Pancreas (tissue), 10 donors: ENCODE measurements at regions not wholly inside any gene's neighbourhood (a gene's known extent, or its start where the extent isn't known, plus 50 kb on each side); places are given as distances from the start of the nearest gene placed in this dataset.
A peak's percentile ranks its signal among the peaks of the same experiment; 100 is the strongest.

Experiments used
- ATAC-seq, 4 donors: fragments of 200-7000 bp; cut with Tn5 transposase; one replicate each; pipeline versions ENCODE4 v1.8.0 to v1.9.1; 2020; ENCODE audit warnings: mild to moderate bottlenecking in 4 of 4, moderate library complexity in 4 of 4
- DNase-seq, 6 donors: peaks; one replicate each; pipeline ENCODE4 v3.0.0-alpha.2; 2020
- FAIRE-seq: peaks from 2 replicates; lab custom pipeline; 2012; peaks lifted over from hg19 to GRCh38; lab: Jason Lieb, UNC
- H3K27ac ChIP-seq, 4 donors: fragments of 200-600 bp; sonication (generic); 1 replicate in 3 of 4; 2 replicates in 1 of 4; pipeline versions ENCODE4 v1.5.0 to v1.8.0; 2020
- H3K27me3 ChIP-seq, 4 donors: fragments of 200-600 bp; one replicate each; pipeline ENCODE4 v1.8.0; 2021
- H3K36me3 ChIP-seq, 3 donors: fragments of 200-600 bp; sonication (generic) in 1 of 3; one replicate each; pipeline versions ENCODE4 v1.5.0 to v1.8.0; 2020 to 2021
- H3K4me1 ChIP-seq, 3 donors: fragments of 200-600 bp; one replicate each; pipeline ENCODE4 v1.8.0; 2021
- H3K4me3 ChIP-seq, 4 donors: fragments of 200-600 bp; sonication (generic) in 2 of 4; one replicate each; pipeline versions ENCODE4 v1.5.0 to v1.8.0; 2020 to 2021
- H3K9me3 ChIP-seq, 4 donors: fragments of 200-600 bp; one replicate each; pipeline ENCODE4 v1.8.0; 2021
- CTCF ChIP-seq, 4 donors: fragments of 200-600 bp; sonication (generic) in 3 of 4; IDR thresholded peaks; one replicate each; pipeline versions ENCODE4 v1.5.0 to v1.8.0; 2021; ENCODE audit warnings: antibody characterized with exemption in 4 of 4
- WGBS, 2 donors: extraction: QIAGEN DNeasy Blood & Tissue Kit; methylation state at CpG; one replicate each; pipeline ENCODE4 v1.1.7; 2013; 5-methylcytosine and 5-hydroxymethylcytosine counted together
- intact Hi-C, 3 donors: fragments of 100-400 bp; cut with DNase I; formaldehyde crosslinking; loops; one replicate each; pipeline versions ENCODE4 v1.11.1 to v1.14.2; 2022
- donor health status: healthy with polysubstance abuse.
- donor health status: DM: no; HTN: no; CAD: no; lungs with moderate emphysema.
- donor health status: DM: no; HTN: no; CAD: no.
- donor health status: control.
- donor health status: control.
- donor health status: Bipolar disorder and iron deficiency.
- donor health status: DM: yes; HTN: yes; CAD: no.
- donor health status: DM: no; HTN: no; CAD: no.
- donor health status: DM: no; HTN: no; CAD: no.
- donor health status: DM: yes; HTN: yes; CAD: no.

DNA sequence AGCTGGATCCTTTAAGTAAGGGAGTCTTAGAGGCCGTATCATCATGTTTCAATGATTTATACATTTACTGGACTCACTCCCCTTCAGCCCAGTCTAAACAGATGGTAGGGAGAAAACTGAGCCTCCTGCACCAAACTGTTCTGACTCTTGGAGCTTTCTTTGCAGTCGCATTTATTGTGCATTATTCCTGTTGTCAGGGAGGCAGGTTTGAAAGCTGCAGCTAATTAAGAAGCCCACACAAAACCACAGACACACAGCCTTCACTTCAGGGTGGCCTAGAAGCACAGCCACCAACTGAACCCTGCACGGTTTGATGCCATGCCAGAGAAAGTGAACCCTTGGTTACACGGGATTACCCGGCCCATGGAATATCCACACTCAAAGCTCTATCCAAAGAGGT, 911.0 kb downstream of the UQCRFS1 start:
- DNase-seq (no peak), ATAC-seq (no peak), FAIRE-seq (no peak)
- no peak overlapping the region for H3K4me3 ChIP-seq
- no peak for TF ChIP-seq CTCF (IDR thresholded peaks at IDR 0.05)
- no peaks in the 10 kb centered on the region for H3K9me3 ChIP-seq
- WGBS, 2 donors: 36 to 93% methylated on average over 5 of the region's 5 CpGs
- intact Hi-C loops: no loop called here
- no peaks in the 10 kb centered on the region for H3K36me3 ChIP-seq
- H3K27ac ChIP-seq: no peak overlapping the region
- no peaks in the 10 kb centered on the region for H3K4me1 ChIP-seq
- no peaks in the 10 kb centered on the region for H3K27me3 ChIP-seq

GRCh38 chr19:28301463-28301862, 911.5 kb downstream of the UQCRFS1 start:
- H3K4me3 ChIP-seq: no peak overlapping the region
- no peak overlapping the region for H3K27ac ChIP-seq
- intact Hi-C loops: no loop called here
- H3K9me3 ChIP-seq: no peaks in the 10 kb centered on the region
- H3K4me1 ChIP-seq: no peaks in the 10 kb centered on the region
- DNase-seq: no peak
- no peaks in the 10 kb centered on the region for H3K36me3 ChIP-seq
- no peak for ATAC-seq
- FAIRE-seq: no peak
- TF ChIP-seq CTCF (IDR thresholded peaks at IDR 0.05): no peak
- no peaks in the 10 kb centered on the region for H3K27me3 ChIP-seq

DNA sequence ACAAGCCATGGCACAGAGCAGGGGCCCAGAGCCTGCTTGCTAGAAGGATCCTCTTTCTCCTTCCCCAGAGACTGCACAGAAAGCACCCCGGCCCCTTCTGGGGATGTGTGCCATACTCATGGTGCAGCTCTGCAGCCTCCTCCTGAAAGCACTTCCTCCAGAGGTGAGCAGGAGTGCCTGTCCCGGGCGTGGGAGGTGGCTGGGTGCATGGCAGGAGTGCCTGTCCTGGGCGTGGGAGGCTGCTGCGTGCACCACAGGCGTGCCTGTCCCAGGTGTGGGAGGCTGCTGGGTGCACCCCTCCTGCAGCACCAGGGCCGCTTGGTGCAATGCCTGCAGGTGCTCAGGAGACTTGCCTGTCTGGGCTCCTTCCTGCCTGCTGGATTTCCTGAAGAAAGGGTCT, 913.3 kb downstream of the UQCRFS1 start:
- TF ChIP-seq CTCF (IDR thresholded peaks at IDR 0.05): no peak
- no peaks in the 10 kb centered on the region for H3K4me1 ChIP-seq
- ATAC-seq: no peak
- intact Hi-C loops: no loop called here
- H3K9me3 ChIP-seq: no peaks in the 10 kb centered on the region
- H3K27me3 ChIP-seq: no peaks in the 10 kb centered on the region
- no peaks in the 10 kb centered on the region for H3K36me3 ChIP-seq
- peak in 1 of 6 donors; percentile 60 for DNase-seq
- H3K4me3 ChIP-seq: no peak overlapping the region
- WGBS, 2 donors: 75 to 82% methylated on average over 7 of the region's 7 CpGs
- no peak overlapping the region for H3K27ac ChIP-seq
- FAIRE-seq: no peak

DNA sequence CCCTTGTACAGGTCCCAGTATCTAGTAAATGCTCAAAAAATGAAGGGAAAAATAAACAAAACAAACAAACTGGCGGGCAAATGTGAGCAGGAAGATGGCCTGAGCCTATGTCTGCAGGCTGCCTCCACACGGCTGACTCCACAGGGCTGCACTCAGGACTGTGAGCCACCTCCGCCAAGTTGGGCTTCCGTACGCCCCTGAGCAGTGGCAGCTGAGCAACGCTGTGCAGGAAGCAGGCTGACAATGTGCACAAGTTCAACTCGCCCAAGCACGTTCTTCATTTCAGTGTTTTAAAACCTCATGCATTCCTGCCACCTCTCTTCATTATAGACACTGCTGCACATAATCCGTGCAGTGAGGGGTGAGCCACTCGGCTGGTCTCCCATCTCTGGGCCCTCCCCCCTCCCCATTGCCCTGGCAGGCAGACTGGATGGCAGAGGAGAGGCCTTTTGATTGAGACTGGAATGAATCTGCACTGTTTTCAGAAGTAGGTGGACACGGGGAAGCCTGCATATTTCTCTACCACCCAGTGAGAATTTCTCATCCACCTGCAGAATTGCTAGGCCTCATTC, 915.3 kb downstream of the UQCRFS1 start:
- H3K36me3 ChIP-seq: no peaks in the 10 kb centered on the region
- TF ChIP-seq CTCF (IDR thresholded peaks at IDR 0.05): no peak
- no peak for DNase-seq
- H3K27me3 ChIP-seq: no peaks in the 10 kb centered on the region
- intact Hi-C loops: no loop called here
- FAIRE-seq: no peak
- H3K4me3 ChIP-seq: no peak overlapping the region
- no peak overlapping the region for H3K27ac ChIP-seq
- ATAC-seq: no peak
- 70 to 76% methylated on average over 11 of the region's 11 CpGs for WGBS, 2 donors
- H3K4me1 ChIP-seq: no peaks in the 10 kb centered on the region
- H3K9me3 ChIP-seq: no peaks in the 10 kb centered on the region

DNA sequence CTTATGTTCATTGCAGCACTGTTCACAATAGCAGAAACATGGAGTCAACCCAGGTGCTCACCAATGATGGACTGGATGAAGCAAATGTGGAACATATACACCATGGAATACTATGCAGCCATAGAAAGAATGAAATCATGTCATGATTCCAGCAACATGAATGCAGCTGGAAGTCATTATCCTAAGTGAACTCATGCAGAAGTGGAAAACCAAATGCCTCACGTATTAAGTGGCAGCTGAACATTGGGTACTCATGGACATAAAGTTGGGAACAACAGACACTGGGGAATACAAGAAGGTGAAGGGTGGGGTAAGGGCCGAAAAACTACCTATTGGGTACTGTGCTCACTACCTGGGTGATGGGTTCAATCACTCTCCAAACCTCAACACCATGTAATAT, 915.9 kb downstream of the UQCRFS1 start:
- 80 to 82% methylated on average over 2 of the region's 2 CpGs for WGBS, 2 donors
- Histone ChIP-seq H3K27me3 (no peaks in the 10 kb centered on the region), H3K4me3 (no peak overlapping the region), H3K4me1 (no peaks in the 10 kb centered on the region), H3K36me3 (no peaks in the 10 kb centered on the region), H3K27ac (no peak overlapping the region), H3K9me3 (no peaks in the 10 kb centered on the region)
- FAIRE-seq: no peak
- no peak for DNase-seq
- ATAC-seq: no peak
- TF ChIP-seq CTCF (IDR thresholded peaks at IDR 0.05): no peak
- intact Hi-C loops: no loop called here
